Neural cell (in vitro differentiated cells): ENCODE measurements at regions not wholly inside any gene's neighbourhood (a gene's known extent, or its start where the extent isn't known, plus 50 kb on each side); places are given as distances from the start of the nearest gene placed in this dataset.

Experiments
- H2AFZ ChIP-seq: fragments of 200-600, 300-800 bp; sonication (generic), shearing (Covaris generic); 2 replicates; pipeline ENCODE4 v1.6.0; 2014; ENCODE audit warnings: low read depth, mild to moderate bottlenecking, antibody characterized with exemption, low read length, moderate library complexity
- H3F3A ChIP-seq: fragments of 200-600 bp; shearing (Covaris generic); 2 replicates; pipeline ENCODE4 v1.6.1; 2016; ENCODE audit warnings: mild to moderate bottlenecking, moderate library complexity, mixed read lengths, antibody characterized with exemption, low read length; ENCODE audit not compliant: insufficient read depth, poor library complexity, severe bottlenecking
- H3K27ac ChIP-seq: fragments of 200-600, 300-800 bp; sonication (generic), shearing (Covaris generic); 2 replicates; pipeline ENCODE4 v1.5.1; 2014; ENCODE audit warnings: mild to moderate bottlenecking, low read length, moderate library complexity
- H3K27me3 ChIP-seq: fragments of 300-800, 200-600 bp; sonication (generic), shearing (Covaris generic); 2 replicates; pipeline ENCODE4 v1.6.0; 2014; ENCODE audit warnings: mild to moderate bottlenecking, low read depth, low read length, moderate library complexity; ENCODE audit not compliant: insufficient read depth
- H3K36me3 ChIP-seq: fragments of 300-800, 200-600 bp; sonication (generic), shearing (Covaris generic); 2 replicates; pipeline ENCODE4 v1.5.1; 2014; ENCODE audit warnings: mild to moderate bottlenecking, antibody characterized with exemption, low read length, moderate library complexity; ENCODE audit not compliant: insufficient read depth
- H3K4me2 ChIP-seq: fragments of 300-800, 200-600 bp; sonication (generic), shearing (Covaris generic); 2 replicates; pipeline ENCODE4 v1.6.0; 2014; ENCODE audit warnings: mild to moderate bottlenecking, low read length
- H3K4me3 ChIP-seq: fragments of 300-800, 200-600 bp; sonication (generic), shearing (Covaris generic); 2 replicates; pipeline ENCODE4 v1.5.1; 2014; ENCODE audit warnings: mild to moderate bottlenecking, low read length, moderate library complexity
- H3K79me2 ChIP-seq: fragments of 200-600 bp; shearing (Covaris generic); replicated peaks from 2 replicates; pipeline ENCODE4 v1.6.0; 2014; ENCODE audit warnings: mild to moderate bottlenecking, low read length, moderate library complexity; ENCODE audit not compliant: insufficient read depth
- H3K9ac ChIP-seq: fragments of 300-800, 200-600 bp; sonication (generic), shearing (Covaris generic); 2 replicates; pipeline ENCODE4 v1.6.1; 2016; ENCODE audit warnings: mild to moderate bottlenecking, low read length, mixed read lengths
- H3K9me2 ChIP-seq: fragments of 200-600 bp; shearing (Covaris generic); 2 replicates; pipeline ENCODE4 v1.6.1; 2016; ENCODE audit warnings: mild to moderate bottlenecking, low read length, mixed read lengths; ENCODE audit not compliant: insufficient read depth
- H3K9me3 ChIP-seq: fragments of 200-600, 300-800 bp; sonication (generic), shearing (Covaris generic); 2 replicates; pipeline ENCODE4 v1.6.1; 2016; ENCODE audit warnings: mild to moderate bottlenecking, mixed run types, low read length, moderate library complexity, mixed read lengths
- H4K20me1 ChIP-seq: fragments of 200-600 bp; shearing (Covaris generic); 2 replicates; pipeline ENCODE4 v1.6.1; 2016; ENCODE audit warnings: mild to moderate bottlenecking, mixed run types; ENCODE audit not compliant: insufficient read depth
- EP300 ChIP-seq: fragments of 450-650 bp; conservative IDR thresholded peaks from 2 replicates; pipeline ENCODE4 v1.6.1; 2014; ENCODE audit warnings: antibody characterized with exemption, mild to moderate bottlenecking, moderate library complexity; ENCODE audit not compliant: poor library complexity, severe bottlenecking
- EZH2 ChIP-seq: fragments of 200-600, 300-800 bp; shearing (Covaris generic), sonication (generic); IDR thresholded peaks from 2 replicates; pipeline ENCODE4 v1.6.1; 2014; ENCODE audit warnings: antibody characterized with exemption, low read length, borderline replicate concordance, mild to moderate bottlenecking; ENCODE audit not compliant: insufficient read depth, poor library complexity, severe bottlenecking
- MXI1 ChIP-seq: fragments of 450-650 bp; conservative IDR thresholded peaks from 2 replicates; pipeline ENCODE4 v1.6.1; 2014; ENCODE audit warnings: antibody characterized with exemption, mild to moderate bottlenecking; ENCODE audit not compliant: poor library complexity, severe bottlenecking
- POLR2AphosphoS5 ChIP-seq: IDR thresholded peaks from 2 replicates; pipeline ENCODE4 v1.6.1; 2012
- RAD21 ChIP-seq: fragments of 450-650 bp; conservative IDR thresholded peaks from 2 replicates; pipeline ENCODE4 v1.6.1; 2014; ENCODE audit warnings: antibody characterized with exemption, mild to moderate bottlenecking, moderate library complexity
- SMC3 ChIP-seq: fragments of 450-650 bp; conservative IDR thresholded peaks from 2 replicates; pipeline ENCODE4 v1.6.1; 2014; ENCODE audit warnings: antibody characterized with exemption, mild to moderate bottlenecking, moderate library complexity; ENCODE audit not compliant: poor library complexity
- TAF1 ChIP-seq: IDR thresholded peaks from 2 replicates; pipeline ENCODE4 v1.6.1; 2012; ENCODE audit warnings: low read depth
- TF ChIP-seq, protein P1 (sequence below): fragments of 450-650 bp; IDR thresholded peaks from 2 replicates; pipeline ENCODE4 v1.5.1; 2014; ENCODE audit warnings: antibody characterized with exemption, mild to moderate bottlenecking, moderate library complexity; ENCODE audit not compliant: poor library complexity, severe bottlenecking
- TF ChIP-seq, protein P2 (sequence below): IDR thresholded peaks from 2 replicates; pipeline ENCODE4 v1.6.1; 2012; ENCODE audit warnings: borderline replicate concordance

DNA sequence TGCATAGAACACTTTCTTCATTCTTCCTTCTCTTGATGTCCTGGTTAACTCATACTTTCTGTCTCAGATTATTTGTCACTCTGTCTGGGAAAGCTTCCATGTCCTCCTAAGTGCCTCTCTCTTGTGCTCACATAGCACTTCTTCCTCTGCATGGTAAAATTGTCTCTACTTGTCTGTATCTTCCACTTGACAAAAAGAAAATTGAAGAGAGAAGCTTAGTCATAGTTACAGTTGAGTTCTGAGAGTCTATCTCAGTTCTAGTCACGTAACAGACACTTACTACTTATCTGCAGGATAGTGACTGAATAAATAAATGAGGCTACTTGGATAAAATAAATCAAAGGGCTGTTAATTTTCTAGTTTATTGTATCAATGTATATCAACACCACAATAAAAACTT lies 458.1 kb downstream of the HTR7 start:
- H2AFZ ChIP-seq, result no peak overlapping the region
- H3K4me3 ChIP-seq, result no peak overlapping the region
- no peaks in the 10 kb centered on the region for H3K36me3 ChIP-seq
- H3K27ac ChIP-seq, result no peak overlapping the region
- H4K20me1 ChIP-seq, result no peaks in the 10 kb centered on the region
- H3K9me2 ChIP-seq, result no peaks in the 10 kb centered on the region
- H3K4me2 ChIP-seq, result no peak overlapping the region
- no peaks in the 10 kb centered on the region for H3K27me3 ChIP-seq
- H3K79me2 ChIP-seq, result no peaks in the 10 kb centered on the region
- H3F3A ChIP-seq, result no peaks in the 10 kb centered on the region
- H3K9me3 ChIP-seq, result no peaks in the 10 kb centered on the region
- TF ChIP-seq TAF1 (no peak), POLR2AphosphoS5 (no peak), EP300 (no peak), SMC3 (no peak), EZH2 (no peak), MXI1 (no peak)
- H3K9ac ChIP-seq, result no peak overlapping the region

DNA sequence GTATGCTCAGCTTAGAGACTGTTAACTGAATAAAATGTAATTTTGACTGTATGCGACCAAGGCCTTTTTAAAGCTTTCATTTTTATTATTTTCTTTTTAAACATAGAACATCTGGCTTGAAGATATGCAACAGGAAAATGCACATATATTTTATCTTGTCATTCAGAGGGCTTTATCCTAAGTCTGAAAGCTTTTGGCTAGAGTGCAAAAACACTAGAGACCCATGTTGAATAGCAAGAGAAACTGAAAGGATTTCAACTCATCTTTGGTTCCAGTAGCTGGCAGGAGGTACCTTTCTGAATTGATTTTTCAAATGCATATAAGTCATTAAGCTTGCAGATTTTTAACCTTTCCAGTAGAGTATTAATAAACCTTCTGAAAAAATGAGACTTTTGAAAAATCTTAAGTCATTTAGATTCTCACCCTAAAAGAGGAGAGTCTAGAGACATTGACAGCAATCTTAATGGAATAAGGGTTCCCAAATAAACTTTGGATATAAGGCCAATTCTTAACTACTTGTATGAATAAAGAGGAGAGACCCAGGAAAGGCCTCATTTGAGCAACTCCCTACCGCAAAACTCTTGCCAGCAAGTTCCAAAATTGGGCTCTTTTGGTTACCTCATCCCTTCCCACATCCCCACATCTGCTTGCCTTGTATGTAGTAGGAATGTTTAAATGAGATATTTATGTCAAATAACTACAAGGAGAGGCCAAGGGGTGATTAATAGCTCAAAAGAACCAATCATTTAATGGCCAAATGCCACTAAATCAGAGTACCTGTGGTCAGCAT lies 454.4 kb downstream of the HTR7 start:
- H3K27me3 ChIP-seq, result no peaks in the 10 kb centered on the region
- no peak overlapping the region for H3K4me2 ChIP-seq
- no peaks in the 10 kb centered on the region for H3K36me3 ChIP-seq
- no peak overlapping the region for H3K27ac ChIP-seq
- no peak overlapping the region for H2AFZ ChIP-seq
- no peaks in the 10 kb centered on the region for H4K20me1 ChIP-seq
- H3K79me2 ChIP-seq, result no peaks in the 10 kb centered on the region
- no peak overlapping the region for H3K9ac ChIP-seq
- H3F3A ChIP-seq, result no peaks in the 10 kb centered on the region
- no peak for TF ChIP-seq TAF1
- TF ChIP-seq POLR2AphosphoS5, result no peak
- no peak for TF ChIP-seq MXI1
- TF ChIP-seq, protein P1, sequence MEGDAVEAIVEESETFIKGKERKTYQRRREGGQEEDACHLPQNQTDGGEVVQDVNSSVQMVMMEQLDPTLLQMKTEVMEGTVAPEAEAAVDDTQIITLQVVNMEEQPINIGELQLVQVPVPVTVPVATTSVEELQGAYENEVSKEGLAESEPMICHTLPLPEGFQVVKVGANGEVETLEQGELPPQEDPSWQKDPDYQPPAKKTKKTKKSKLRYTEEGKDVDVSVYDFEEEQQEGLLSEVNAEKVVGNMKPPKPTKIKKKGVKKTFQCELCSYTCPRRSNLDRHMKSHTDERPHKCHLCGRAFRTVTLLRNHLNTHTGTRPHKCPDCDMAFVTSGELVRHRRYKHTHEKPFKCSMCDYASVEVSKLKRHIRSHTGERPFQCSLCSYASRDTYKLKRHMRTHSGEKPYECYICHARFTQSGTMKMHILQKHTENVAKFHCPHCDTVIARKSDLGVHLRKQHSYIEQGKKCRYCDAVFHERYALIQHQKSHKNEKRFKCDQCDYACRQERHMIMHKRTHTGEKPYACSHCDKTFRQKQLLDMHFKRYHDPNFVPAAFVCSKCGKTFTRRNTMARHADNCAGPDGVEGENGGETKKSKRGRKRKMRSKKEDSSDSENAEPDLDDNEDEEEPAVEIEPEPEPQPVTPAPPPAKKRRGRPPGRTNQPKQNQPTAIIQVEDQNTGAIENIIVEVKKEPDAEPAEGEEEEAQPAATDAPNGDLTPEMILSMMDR, result no peak
- TF ChIP-seq EZH2, result no peak
- TF ChIP-seq EP300, result no peak
- TF ChIP-seq, protein P2, sequence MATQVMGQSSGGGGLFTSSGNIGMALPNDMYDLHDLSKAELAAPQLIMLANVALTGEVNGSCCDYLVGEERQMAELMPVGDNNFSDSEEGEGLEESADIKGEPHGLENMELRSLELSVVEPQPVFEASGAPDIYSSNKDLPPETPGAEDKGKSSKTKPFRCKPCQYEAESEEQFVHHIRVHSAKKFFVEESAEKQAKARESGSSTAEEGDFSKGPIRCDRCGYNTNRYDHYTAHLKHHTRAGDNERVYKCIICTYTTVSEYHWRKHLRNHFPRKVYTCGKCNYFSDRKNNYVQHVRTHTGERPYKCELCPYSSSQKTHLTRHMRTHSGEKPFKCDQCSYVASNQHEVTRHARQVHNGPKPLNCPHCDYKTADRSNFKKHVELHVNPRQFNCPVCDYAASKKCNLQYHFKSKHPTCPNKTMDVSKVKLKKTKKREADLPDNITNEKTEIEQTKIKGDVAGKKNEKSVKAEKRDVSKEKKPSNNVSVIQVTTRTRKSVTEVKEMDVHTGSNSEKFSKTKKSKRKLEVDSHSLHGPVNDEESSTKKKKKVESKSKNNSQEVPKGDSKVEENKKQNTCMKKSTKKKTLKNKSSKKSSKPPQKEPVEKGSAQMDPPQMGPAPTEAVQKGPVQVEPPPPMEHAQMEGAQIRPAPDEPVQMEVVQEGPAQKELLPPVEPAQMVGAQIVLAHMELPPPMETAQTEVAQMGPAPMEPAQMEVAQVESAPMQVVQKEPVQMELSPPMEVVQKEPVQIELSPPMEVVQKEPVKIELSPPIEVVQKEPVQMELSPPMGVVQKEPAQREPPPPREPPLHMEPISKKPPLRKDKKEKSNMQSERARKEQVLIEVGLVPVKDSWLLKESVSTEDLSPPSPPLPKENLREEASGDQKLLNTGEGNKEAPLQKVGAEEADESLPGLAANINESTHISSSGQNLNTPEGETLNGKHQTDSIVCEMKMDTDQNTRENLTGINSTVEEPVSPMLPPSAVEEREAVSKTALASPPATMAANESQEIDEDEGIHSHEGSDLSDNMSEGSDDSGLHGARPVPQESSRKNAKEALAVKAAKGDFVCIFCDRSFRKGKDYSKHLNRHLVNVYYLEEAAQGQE, result no peak
- no peak for TF ChIP-seq SMC3
- TF ChIP-seq RAD21, result no peak
- no peak overlapping the region for H3K4me3 ChIP-seq
- H3K9me2 ChIP-seq, result no peaks in the 10 kb centered on the region
- H3K9me3 ChIP-seq, result no peaks in the 10 kb centered on the region
